ENCODE measurements at regions not wholly inside any gene's neighbourhood (a gene's known extent, or its start where the extent isn't known, plus 50 kb on each side); places are given as distances from the start of the nearest gene placed in this dataset.

DNA sequence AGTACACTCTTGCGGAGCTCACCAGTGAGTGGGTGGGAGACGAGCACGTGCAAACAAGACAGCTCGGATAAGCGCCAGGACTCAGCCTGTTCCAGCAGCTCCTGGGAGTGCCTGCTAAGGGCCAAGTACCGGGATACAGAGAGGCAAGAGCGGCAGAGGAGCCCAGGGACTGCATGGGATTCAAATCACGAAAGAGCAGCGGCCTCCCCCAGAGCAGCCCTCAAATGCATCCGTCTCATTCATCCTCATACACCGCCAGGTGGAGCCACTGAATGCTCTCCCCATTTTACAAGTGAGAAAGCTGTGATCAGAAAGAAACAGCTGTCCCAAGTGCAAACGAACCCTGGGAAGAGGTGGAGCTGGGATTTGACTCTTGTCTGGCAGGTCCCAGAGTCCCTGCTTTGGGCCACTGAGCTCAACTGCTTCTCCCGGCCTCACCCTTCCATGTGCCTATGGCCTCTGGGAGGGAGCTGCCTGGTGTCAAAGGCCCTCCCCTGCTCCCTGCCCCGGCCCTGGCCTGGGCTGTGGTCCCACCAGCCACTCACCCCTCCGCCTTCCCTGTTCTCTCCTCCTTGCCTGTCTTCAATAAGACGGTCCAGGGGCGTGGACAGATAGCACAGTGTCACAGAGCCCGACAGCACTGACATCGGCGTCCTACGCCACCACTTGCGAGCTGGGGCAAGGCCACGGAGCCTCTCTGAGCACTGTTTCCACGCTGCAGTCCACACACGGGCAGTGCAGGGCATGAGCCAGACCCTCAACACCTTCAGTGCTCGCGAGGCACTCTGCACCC lies 72.8 kb upstream of the TAF1B start:
- ATAC-seq, result peak; percentile 87
- Histone ChIP-seq H3K27ac (ENCODE audit: low read depth, low read length) (no peak overlapping the region; the same call in 1 of the 2 replicates), H3K79me2 (ENCODE audit: insufficient read depth, low read length) (no peaks in the 10 kb centered on the region), H4K20me1 (ENCODE audit: insufficient read depth) (no peaks in the 10 kb centered on the region), H3K9me3 (ENCODE audit: control insufficient read depth in 1 of 2, insufficient read depth in 1 of 2, low read depth in 1 of 2, low read length in 2 of 2) (no peaks in the 10 kb centered on the region), H3K27me3 (ENCODE audit: insufficient read depth, low read length) (no peaks in the 10 kb centered on the region), H3K4me1 (ENCODE audit: control insufficient read depth in 1 of 2, insufficient read depth in 2 of 2, low read length in 2 of 2) (peaks cover 17 to 29% of the 10 kb centered on the region in 2 experiments; a peak in 3 of 4 replicates), H3K4me3 (replicated peaks in 1 of 2; ENCODE audit: low read depth in 1 of 2, low read length in 2 of 2) (no peak overlapping the region), H2AFZ (ENCODE audit: low read depth, low read length, poor library complexity, severe bottlenecking) (peak overlapping the region; percentile 3), H3K4me2 (ENCODE audit: low read length) (peak overlapping the region; percentile 66), H3K36me3 (ENCODE audit: control insufficient read depth in 1 of 2, insufficient read depth in 2 of 2, low read length in 2 of 2) (no peaks in the 10 kb centered on the region), H3K9me2 (ENCODE audit: insufficient read depth) (no peaks in the 10 kb centered on the region), H3K9ac (ENCODE audit: low read length) (no peak overlapping the region)
- ChIA-PET CTCF (interaction anchor here (0.6 to 4.3 kb wide), 24 partner anchors 9 to 665 kb away, joined by 3 to 26 read pairs (median 4); partner anchors contain the start of genes ADAM17 and KLF11), POLR2A (interaction anchor here (0.9 to 1.3 kb wide), 2 partner anchors 139 to 214 kb away, joined by 3 to 5 read pairs; partner anchors contain the start of gene YWHAQ), RAD21 (ENCODE audit: low non-redundant PET in 1 of 2, low total read pairs in 2 of 2, uncharacterized antibody in 2 of 2, unreplicated experiment in 2 of 2) (no interaction called here)
- TF ChIP-seq, protein P1, sequence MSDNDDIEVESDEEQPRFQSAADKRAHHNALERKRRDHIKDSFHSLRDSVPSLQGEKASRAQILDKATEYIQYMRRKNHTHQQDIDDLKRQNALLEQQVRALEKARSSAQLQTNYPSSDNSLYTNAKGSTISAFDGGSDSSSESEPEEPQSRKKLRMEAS (IDR thresholded peaks at IDR 0.05), result no peak
- TF ChIP-seq FOSL1 (IDR thresholded peaks at IDR 0.05; ENCODE audit: low read depth), result no peak
- no peak for TF ChIP-seq EZH2phosphoT487 (IDR thresholded peaks at IDR 0.05; ENCODE audit: borderline replicate concordance)
- no peak for TF ChIP-seq CEBPB (IDR thresholded peaks at IDR 0.05; ENCODE audit: low read depth)
- TF ChIP-seq ZFX (IDR thresholded peaks at IDR 0.05), result no peak
- TF ChIP-seq SIN3A (IDR thresholded peaks at IDR 0.05; ENCODE audit: low read depth), result no peak
- no peak for TF ChIP-seq YY1 (IDR thresholded peaks at IDR 0.05; ENCODE audit: extremely low read depth, insufficient replicate concordance, low read depth, low read length)
- peak; percentile 74 for TF ChIP-seq RAD21 (IDR thresholded peaks at IDR 0.05; ENCODE audit: low read depth)
- TF ChIP-seq POLR2AphosphoS5 (IDR thresholded peaks at IDR 0.05; ENCODE audit: low read depth, low read length), result no peak
- TF ChIP-seq, protein P2, sequence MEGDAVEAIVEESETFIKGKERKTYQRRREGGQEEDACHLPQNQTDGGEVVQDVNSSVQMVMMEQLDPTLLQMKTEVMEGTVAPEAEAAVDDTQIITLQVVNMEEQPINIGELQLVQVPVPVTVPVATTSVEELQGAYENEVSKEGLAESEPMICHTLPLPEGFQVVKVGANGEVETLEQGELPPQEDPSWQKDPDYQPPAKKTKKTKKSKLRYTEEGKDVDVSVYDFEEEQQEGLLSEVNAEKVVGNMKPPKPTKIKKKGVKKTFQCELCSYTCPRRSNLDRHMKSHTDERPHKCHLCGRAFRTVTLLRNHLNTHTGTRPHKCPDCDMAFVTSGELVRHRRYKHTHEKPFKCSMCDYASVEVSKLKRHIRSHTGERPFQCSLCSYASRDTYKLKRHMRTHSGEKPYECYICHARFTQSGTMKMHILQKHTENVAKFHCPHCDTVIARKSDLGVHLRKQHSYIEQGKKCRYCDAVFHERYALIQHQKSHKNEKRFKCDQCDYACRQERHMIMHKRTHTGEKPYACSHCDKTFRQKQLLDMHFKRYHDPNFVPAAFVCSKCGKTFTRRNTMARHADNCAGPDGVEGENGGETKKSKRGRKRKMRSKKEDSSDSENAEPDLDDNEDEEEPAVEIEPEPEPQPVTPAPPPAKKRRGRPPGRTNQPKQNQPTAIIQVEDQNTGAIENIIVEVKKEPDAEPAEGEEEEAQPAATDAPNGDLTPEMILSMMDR (IDR thresholded peaks at IDR 0.05 in 2 of 3, conservative IDR thresholded peaks at IDR 0.05 in 1 of 3; ENCODE audit: borderline replicate concordance in 1 of 3, insufficient read depth in 1 of 3, low read depth in 2 of 3, low read length in 2 of 3), result peak; percentile 69 to 80 (median 73)
- TF ChIP-seq ZNF274 (IDR thresholded peaks at IDR 0.05; ENCODE audit: low read depth, low read length), result no peak
- DNase-seq (ENCODE audit: low read depth, low spot score), result peak; percentile 42
- intact Hi-C loops (cut with micrococcal nuclease), result loop anchor here (10.0 kb wide), 1 partner anchor 664 kb away; no protein-coding TSS in a partner anchor
- no TSS peak for BruUV-seq (replicated peaks)

Measured in HCT116 (cell line).